ENCODE measurements at regions not wholly inside any gene's neighbourhood (a gene's known extent, or its start where the extent isn't known, plus 50 kb on each side); places are given as distances from the start of the nearest gene placed in this dataset.

- no peak for DNase-seq
Measured at GRCh38 chr2:145650226-145650625, 1130.3 kb upstream of the ZEB2 start.

- DNase-seq: no peak
Measured at GRCh38 chr2:145649061-145649460, 1129.1 kb upstream of the ZEB2 start.

GRCh38 chr2:145644820-145645302 lies 1124.9 kb upstream of the ZEB2 start:
- DNase-seq: no peak

- no peak for DNase-seq
Measured at GRCh38 chr2:145638675-145639074, 1118.8 kb upstream of the ZEB2 start.

GRCh38 chr2:145635706-145636427 lies 1115.9 kb upstream of the ZEB2 start:
- DNase-seq: no peak

- no peak for DNase-seq
Measured at GRCh38 chr2:145631561-145631960, 1111.6 kb upstream of the ZEB2 start.

GRCh38 chr2:145626301-145626700 lies 1106.4 kb upstream of the ZEB2 start:
- no peak for DNase-seq

- no peak for DNase-seq
Measured at GRCh38 chr2:145625111-145625510, 1105.2 kb upstream of the ZEB2 start.

- no peak for DNase-seq
Measured at GRCh38 chr2:145623136-145623535, 1103.2 kb upstream of the ZEB2 start.

- no peak for DNase-seq
Measured at GRCh38 chr2:145622285-145622684, 1102.4 kb upstream of the ZEB2 start.

GRCh38 chr2:145617906-145618305 lies 1098.0 kb upstream of the ZEB2 start:
- no peak for DNase-seq

- DNase-seq: no peak
Measured at GRCh38 chr2:145617420-145617819, 1097.5 kb upstream of the ZEB2 start.

- no peak for DNase-seq
Measured at GRCh38 chr2:145615626-145616025, 1095.7 kb upstream of the ZEB2 start.

GRCh38 chr2:145609951-145610350 lies 1090.0 kb upstream of the ZEB2 start:
- DNase-seq: no peak

- no peak for DNase-seq
Measured at GRCh38 chr2:145601361-145601925, 1081.5 kb upstream of the ZEB2 start.

- DNase-seq: no peak
Measured at GRCh38 chr2:145600811-145601210, 1080.9 kb upstream of the ZEB2 start.

GRCh38 chr2:145599756-145600155 lies 1079.8 kb upstream of the ZEB2 start:
- DNase-seq: no peak

GRCh38 chr2:145598434-145598833 lies 1078.5 kb upstream of the ZEB2 start:
- no peak for DNase-seq

GRCh38 chr2:145597809-145598208 lies 1077.9 kb upstream of the ZEB2 start:
- DNase-seq: no peak

GRCh38 chr2:145597006-145597405 lies 1077.1 kb upstream of the ZEB2 start:
- no peak for DNase-seq

GRCh38 chr2:145596416-145596815 lies 1076.5 kb upstream of the ZEB2 start:
- no peak for DNase-seq

GRCh38 chr2:145595296-145595695 lies 1075.4 kb upstream of the ZEB2 start:
- no peak for DNase-seq

GRCh38 chr2:145593991-145594614 lies 1074.2 kb upstream of the ZEB2 start:
- DNase-seq: no peak

GRCh38 chr2:145593280-145593679 lies 1073.4 kb upstream of the ZEB2 start:
- DNase-seq: no peak
